Stimulated activated memory B cell treated with anti-CD40 and anti-IgM and Interleukin-4, amounts not matched to agents 10 μg/mL and 1 μg/mL and 100 μg/mL, for 72 hours (primary cell): ENCODE measurements at regions not wholly inside any gene's neighbourhood (a gene's known extent, or its start where the extent isn't known, plus 50 kb on each side); places are given as distances from the start of the nearest gene placed in this dataset.

Experiments
- ATAC-seq: fragments of 150-1000 bp; cut with Tn5 transposase; 2 replicates; pipeline ENCODE4 v1.10.0; 2021
- H3K27ac Mint-ChIP-seq: one replicate; pipeline ENCODE4 v1.8.0; 2022; ENCODE audit warnings: mild to moderate bottlenecking, mixed read lengths
- H3K27me3 Mint-ChIP-seq: one replicate; pipeline ENCODE4 v1.8.0; 2022; ENCODE audit warnings: mixed read lengths
- H3K36me3 Mint-ChIP-seq: one replicate; pipeline ENCODE4 v1.8.0; 2022; ENCODE audit warnings: mixed read lengths
- H3K4me1 Mint-ChIP-seq: one replicate; pipeline ENCODE4 v1.8.0; 2022; ENCODE audit warnings: mixed read lengths
- H3K4me3 Mint-ChIP-seq: one replicate; pipeline ENCODE4 v1.8.0; 2022; ENCODE audit warnings: mild to moderate bottlenecking, moderate library complexity, mixed read lengths
- H3K9me3 Mint-ChIP-seq: one replicate; pipeline ENCODE4 v1.8.0; 2022; ENCODE audit warnings: mixed read lengths

DNA sequence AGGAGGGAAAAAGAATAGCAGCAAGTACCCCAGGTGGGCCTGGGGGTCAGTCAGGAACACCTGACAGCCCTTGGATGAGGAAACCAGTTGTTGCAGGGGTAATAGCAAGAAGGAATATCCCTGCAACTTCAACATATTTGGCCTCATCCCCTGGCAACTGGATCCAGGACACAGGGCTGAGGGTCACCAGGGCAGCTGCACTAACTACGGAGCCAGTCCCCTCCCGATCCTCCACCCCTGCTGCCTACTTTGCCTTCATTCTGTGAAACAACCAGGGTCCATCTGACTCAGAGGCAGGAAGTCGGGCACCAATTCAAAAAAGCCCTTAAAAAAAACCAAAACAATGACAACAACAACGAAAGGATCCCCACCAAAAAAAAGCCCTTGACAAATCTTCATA, 52.9 kb downstream of the FRMPD3 start:
- Mint-ChIP-seq H3K9me3 (no peaks in the 10 kb centered on the region), H3K36me3 (no peaks in the 10 kb centered on the region), H3K4me1 (no peaks in the 10 kb centered on the region), H3K27ac (no peak overlapping the region), H3K4me3 (no peak overlapping the region), H3K27me3 (peaks cover 37% of the 10 kb centered on the region)
- no peak for ATAC-seq

- no peaks in the 10 kb centered on the region for H3K36me3 Mint-ChIP-seq
- no peak for ATAC-seq
- H3K4me3 Mint-ChIP-seq = no peak overlapping the region
- H3K9me3 Mint-ChIP-seq = no peaks in the 10 kb centered on the region
- no peak overlapping the region for H3K27ac Mint-ChIP-seq
- H3K27me3 Mint-ChIP-seq = peaks cover 48% of the 10 kb centered on the region
- no peaks in the 10 kb centered on the region for H3K4me1 Mint-ChIP-seq
Observed at GRCh38 chrX:107504006-107504405, 54.6 kb downstream of the FRMPD3 start.

DNA sequence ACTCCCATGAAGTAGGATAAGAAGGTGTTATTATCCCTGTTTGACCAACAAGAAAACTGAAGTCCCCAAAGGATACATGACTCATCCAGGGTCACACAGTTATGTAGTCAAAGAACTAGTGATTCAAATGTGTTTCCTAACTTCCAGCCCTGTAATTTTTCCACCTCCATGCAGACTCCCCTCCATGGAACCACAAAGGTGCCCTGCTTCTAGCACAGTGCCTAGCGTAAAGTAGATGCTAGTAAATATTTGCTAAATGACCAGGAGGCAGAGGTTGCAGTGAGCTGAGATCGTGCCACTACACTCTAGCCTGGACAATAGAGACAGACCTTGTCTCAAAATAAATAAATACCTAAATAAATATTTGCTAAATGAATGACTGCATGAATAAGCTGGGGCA, 55.8 kb downstream of the FRMPD3 start:
- H3K4me1 Mint-ChIP-seq = no peaks in the 10 kb centered on the region
- peaks cover 54% of the 10 kb centered on the region for H3K27me3 Mint-ChIP-seq
- H3K36me3 Mint-ChIP-seq = no peaks in the 10 kb centered on the region
- ATAC-seq = no peak
- H3K9me3 Mint-ChIP-seq = no peaks in the 10 kb centered on the region
- H3K27ac Mint-ChIP-seq = no peak overlapping the region
- no peak overlapping the region for H3K4me3 Mint-ChIP-seq

- H3K9me3 Mint-ChIP-seq = no peaks in the 10 kb centered on the region
- no peak overlapping the region for H3K27ac Mint-ChIP-seq
- ATAC-seq = no peak
- H3K4me1 Mint-ChIP-seq = no peaks in the 10 kb centered on the region
- H3K36me3 Mint-ChIP-seq = no peaks in the 10 kb centered on the region
- no peak overlapping the region for H3K4me3 Mint-ChIP-seq
- peaks cover 54% of the 10 kb centered on the region for H3K27me3 Mint-ChIP-seq
Observed at GRCh38 chrX:107506596-107507031, 57.2 kb downstream of the FRMPD3 start.

DNA sequence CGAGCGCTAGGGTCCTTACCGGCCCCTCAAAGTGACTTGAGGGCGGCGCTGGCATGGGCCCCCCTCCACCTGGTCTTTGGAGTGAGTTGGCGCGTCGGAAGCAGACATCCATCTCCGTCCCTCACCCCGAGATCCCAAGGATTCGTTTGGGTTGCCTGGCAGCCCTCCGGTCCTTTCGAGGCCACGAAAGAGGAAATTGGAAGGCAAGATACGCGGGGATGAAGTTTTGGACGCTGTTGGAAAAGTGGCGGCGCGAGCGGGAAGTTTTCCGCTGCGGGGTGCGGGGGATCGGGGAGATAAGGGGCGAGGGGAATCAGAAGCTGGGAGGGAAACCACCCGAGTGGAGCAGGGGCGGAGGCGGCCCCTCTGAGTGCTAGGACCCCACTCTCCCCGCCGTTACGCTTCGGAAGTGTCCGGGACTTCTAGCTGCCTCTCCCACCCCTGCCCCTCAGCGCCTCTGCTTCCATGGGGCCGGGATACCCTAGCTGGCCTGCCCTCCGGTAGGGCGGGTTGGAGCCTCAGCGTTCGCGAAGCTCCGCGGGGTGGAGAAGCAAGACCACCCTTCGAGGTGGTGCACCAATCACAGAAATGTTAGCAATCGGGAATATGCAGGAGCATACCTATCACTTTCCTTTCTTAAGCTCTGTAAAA, 57.8 kb downstream of the FRMPD3 start:
- H3K36me3 Mint-ChIP-seq = no peaks in the 10 kb centered on the region
- no peak overlapping the region for H3K27ac Mint-ChIP-seq
- no peaks in the 10 kb centered on the region for H3K4me1 Mint-ChIP-seq
- peak overlapping the region; percentile 21 for H3K4me3 Mint-ChIP-seq
- peaks cover 58% of the 10 kb centered on the region for H3K27me3 Mint-ChIP-seq
- no peak for ATAC-seq
- no peaks in the 10 kb centered on the region for H3K9me3 Mint-ChIP-seq

DNA sequence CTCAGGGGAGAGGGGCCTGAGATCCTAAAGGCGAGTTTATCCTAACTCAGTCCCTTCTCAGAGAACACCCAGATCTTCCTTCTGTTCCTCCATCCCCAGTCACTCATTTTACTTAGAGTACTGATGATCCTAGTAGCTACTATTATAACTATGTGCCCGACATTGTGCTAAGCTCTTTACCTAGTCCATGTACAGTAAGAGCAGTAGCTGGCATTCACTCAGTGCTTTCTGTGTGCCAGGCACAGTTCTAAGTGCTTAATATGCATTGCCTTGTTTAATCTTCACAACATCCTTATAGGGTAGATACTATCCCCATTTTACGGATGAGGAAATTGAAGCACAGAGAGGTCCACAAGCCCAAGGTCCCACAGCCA, 58.3 kb downstream of the FRMPD3 start:
- no peaks in the 10 kb centered on the region for H3K36me3 Mint-ChIP-seq
- H3K4me1 Mint-ChIP-seq = no peaks in the 10 kb centered on the region
- H3K27ac Mint-ChIP-seq = no peak overlapping the region
- H3K4me3 Mint-ChIP-seq = no peak overlapping the region
- H3K27me3 Mint-ChIP-seq = peaks cover 63% of the 10 kb centered on the region
- H3K9me3 Mint-ChIP-seq = no peaks in the 10 kb centered on the region
- no peak for ATAC-seq

DNA sequence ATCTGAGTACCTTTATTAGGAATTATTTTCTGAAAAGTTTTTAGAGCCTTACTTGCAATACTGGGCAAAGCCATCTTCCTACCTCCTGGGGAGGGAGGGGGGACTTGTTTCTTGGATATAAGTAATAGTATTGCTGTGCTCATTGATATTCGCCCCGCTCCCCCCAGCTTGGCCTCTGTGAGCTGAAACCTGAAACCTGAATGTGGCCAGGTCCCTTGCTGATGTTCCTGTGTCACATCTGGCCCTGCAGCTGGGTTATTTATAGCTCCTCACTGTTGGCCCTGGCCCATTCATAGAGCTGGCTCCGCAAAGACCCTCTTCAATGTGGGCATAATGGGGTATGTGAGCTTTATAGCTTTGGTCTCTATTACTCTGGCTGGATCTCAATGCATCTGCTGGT, 59.5 kb downstream of the FRMPD3 start:
- H3K9me3 Mint-ChIP-seq = no peaks in the 10 kb centered on the region
- H3K36me3 Mint-ChIP-seq = no peaks in the 10 kb centered on the region
- H3K27ac Mint-ChIP-seq = no peak overlapping the region
- no peak overlapping the region for H3K4me3 Mint-ChIP-seq
- peaks cover 62% of the 10 kb centered on the region for H3K27me3 Mint-ChIP-seq
- no peaks in the 10 kb centered on the region for H3K4me1 Mint-ChIP-seq
- ATAC-seq = no peak

DNA sequence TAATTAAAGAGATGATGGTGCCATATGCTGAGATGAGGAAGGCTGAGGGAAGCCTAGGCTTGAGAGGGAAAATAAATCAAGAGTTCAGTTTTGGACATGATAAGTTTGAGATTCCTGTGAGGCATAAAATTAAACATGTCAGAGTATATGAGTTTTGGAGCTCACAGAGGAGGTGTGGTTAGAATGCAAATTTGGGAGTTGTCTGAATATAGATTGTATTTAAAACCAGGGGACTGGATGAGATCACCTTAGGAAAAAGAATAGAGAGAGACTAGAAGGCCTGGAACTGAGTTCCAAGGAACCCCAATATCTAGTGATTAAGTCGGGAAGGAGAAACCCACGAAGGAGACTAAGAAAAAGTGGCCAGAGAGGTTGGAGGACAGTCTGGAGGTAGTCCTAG, 65.5 kb downstream of the FRMPD3 start:
- ATAC-seq = no peak
- Mint-ChIP-seq H3K36me3 (no peaks in the 10 kb centered on the region), H3K27ac (no peak overlapping the region), H3K9me3 (peaks cover 9% of the 10 kb centered on the region), H3K4me3 (no peak overlapping the region), H3K4me1 (no peaks in the 10 kb centered on the region), H3K27me3 (peaks cover 52% of the 10 kb centered on the region)

- no peak for ATAC-seq
- peaks cover 5% of the 10 kb centered on the region for H3K9me3 Mint-ChIP-seq
- H3K4me3 Mint-ChIP-seq = no peak overlapping the region
- no peaks in the 10 kb centered on the region for H3K36me3 Mint-ChIP-seq
- no peak overlapping the region for H3K27ac Mint-ChIP-seq
- H3K4me1 Mint-ChIP-seq = no peaks in the 10 kb centered on the region
- peaks cover 16% of the 10 kb centered on the region for H3K27me3 Mint-ChIP-seq
Observed at GRCh38 chrX:107521877-107522586, 72.6 kb downstream of the FRMPD3 start.

DNA sequence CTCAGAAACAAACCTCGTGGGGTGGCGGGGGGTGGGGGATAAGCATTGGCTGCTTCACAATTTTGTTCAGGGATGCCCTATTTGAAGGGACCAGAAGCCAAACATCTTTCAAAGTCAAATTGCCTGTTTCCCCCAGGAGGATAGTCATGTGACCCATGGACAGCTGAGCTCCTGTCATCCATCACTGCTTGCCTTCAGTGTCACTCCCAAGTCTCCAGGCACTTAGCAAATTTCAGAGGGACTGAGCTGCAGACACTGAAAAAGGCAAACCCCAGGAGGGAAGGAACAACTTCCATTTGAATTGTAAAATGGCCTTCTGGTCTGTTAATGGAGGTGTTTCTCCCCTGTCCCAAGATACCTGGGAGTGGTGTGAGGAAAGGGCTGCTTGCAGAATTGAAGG, 73.4 kb downstream of the FRMPD3 start:
- H3K36me3 Mint-ChIP-seq = no peaks in the 10 kb centered on the region
- no peak overlapping the region for H3K4me3 Mint-ChIP-seq
- H3K27ac Mint-ChIP-seq = no peak overlapping the region
- peaks cover 7% of the 10 kb centered on the region for H3K27me3 Mint-ChIP-seq
- no peak for ATAC-seq
- peaks cover 3% of the 10 kb centered on the region for H3K9me3 Mint-ChIP-seq
- H3K4me1 Mint-ChIP-seq = no peaks in the 10 kb centered on the region

DNA sequence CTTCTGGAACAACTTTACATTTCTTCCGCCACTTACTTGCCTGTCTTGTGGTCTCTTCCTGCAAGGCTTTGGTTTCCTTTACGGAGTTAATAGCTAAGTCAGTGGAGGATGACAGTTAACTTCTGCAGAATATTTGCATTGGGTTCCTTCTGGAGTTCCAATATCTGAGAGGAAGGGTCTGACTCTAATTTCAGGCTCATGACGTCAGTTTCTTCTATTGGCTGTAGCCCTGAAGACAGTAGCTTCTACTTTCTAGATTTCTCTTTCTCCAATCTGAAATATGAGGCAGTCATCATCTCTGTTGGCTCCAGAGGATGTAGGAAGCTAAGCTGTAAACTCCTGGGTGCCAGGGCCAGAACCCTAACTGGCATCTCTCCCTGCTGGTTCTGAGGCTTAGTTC, 76.7 kb downstream of the FRMPD3 start:
- no peaks in the 10 kb centered on the region for H3K4me1 Mint-ChIP-seq
- ATAC-seq = no peak
- H3K36me3 Mint-ChIP-seq = no peaks in the 10 kb centered on the region
- H3K27me3 Mint-ChIP-seq = no peaks in the 10 kb centered on the region
- no peaks in the 10 kb centered on the region for H3K9me3 Mint-ChIP-seq
- H3K4me3 Mint-ChIP-seq = no peak overlapping the region
- H3K27ac Mint-ChIP-seq = no peak overlapping the region

- H3K4me3 Mint-ChIP-seq = no peak overlapping the region
Observed at GRCh38 chrX:107530141-107530540, 80.7 kb downstream of the FRMPD3 start.

DNA sequence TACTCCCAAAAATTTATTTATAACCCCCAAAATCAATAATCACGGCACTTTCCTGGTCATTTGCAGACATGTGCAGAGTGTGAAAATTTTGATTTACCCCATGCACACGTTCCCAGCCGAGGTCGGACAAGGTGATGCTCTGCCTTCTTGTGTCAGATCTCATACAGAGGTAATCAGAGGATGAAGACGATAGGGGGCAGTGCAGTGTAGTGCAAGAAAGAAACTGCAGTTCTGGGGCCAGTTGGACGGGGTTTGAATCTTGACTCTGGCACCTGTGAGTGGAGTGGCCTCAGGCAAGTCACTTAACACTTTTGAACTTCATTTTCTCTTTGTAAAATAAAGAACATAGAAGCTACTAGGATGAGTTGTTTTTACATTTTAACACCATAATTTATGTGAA, 88.4 kb downstream of the FRMPD3 start:
- Mint-ChIP-seq H3K27ac (no peak overlapping the region), H3K4me1 (no peaks in the 10 kb centered on the region), H3K36me3 (no peaks in the 10 kb centered on the region), H3K9me3 (no peaks in the 10 kb centered on the region), H3K4me3 (no peak overlapping the region), H3K27me3 (no peaks in the 10 kb centered on the region)
- ATAC-seq = no peak

More at GRCh38 chrX:107530141-107530540, 80.7 kb downstream of the FRMPD3 start:
- Mint-ChIP-seq H3K27ac (no peak overlapping the region), H3K4me1 (no peaks in the 10 kb centered on the region), H3K9me3 (no peaks in the 10 kb centered on the region), H3K27me3 (no peaks in the 10 kb centered on the region), H3K36me3 (no peaks in the 10 kb centered on the region)
- ATAC-seq = no peak

DNA sequence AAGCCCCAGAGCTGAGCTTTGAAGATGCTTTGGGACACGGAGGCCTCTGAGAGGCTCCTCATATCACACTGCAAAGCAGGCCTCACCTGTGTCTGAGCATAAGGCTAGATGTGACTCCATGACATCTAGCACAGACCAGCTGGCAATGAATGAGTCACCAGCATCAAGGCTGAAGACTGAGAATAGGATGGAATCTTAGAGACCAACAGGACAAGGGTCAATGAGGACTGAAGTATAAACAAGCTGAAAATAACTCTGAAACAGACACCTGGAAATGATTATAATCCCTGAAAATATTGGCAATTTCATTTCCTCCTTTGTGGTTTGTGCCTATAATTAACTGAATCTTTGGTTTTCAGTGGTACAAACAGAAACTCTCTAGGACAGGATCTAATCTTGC, 87.1 kb upstream of the PRPS1 start:
- Mint-ChIP-seq H3K9me3 (no peaks in the 10 kb centered on the region), H3K4me1 (no peaks in the 10 kb centered on the region), H3K27me3 (no peaks in the 10 kb centered on the region), H3K27ac (no peak overlapping the region), H3K4me3 (no peak overlapping the region), H3K36me3 (no peaks in the 10 kb centered on the region)
- ATAC-seq = no peak

DNA sequence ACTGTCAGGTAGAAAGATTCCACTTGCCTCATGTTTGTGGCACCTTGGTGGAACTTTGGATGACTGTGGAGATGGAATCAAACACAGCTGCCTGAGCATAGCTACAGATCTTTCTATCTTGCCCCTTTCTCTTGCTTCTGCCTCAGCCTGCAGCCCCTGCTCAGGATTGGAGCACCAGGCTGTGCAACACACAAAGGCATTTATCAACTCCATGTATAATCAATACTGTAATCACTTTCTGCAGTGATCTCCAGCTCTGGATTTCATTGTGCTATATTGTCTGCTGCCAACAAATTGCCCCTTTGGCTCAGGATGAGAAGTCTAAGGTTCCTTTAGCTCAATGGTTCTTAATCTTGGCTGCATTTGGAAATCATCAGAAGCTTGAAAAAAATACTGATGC, 86.3 kb upstream of the PRPS1 start:
- ATAC-seq = no peak
- Mint-ChIP-seq H3K4me3 (no peak overlapping the region), H3K36me3 (no peaks in the 10 kb centered on the region), H3K27me3 (no peaks in the 10 kb centered on the region), H3K9me3 (no peaks in the 10 kb centered on the region), H3K4me1 (no peaks in the 10 kb centered on the region), H3K27ac (no peak overlapping the region)

- no peak for ATAC-seq
- no peak overlapping the region for H3K4me3 Mint-ChIP-seq
Observed at GRCh38 chrX:107542500-107542899, 85.8 kb upstream of the PRPS1 start.

More at GRCh38 chrX:107542500-107542899, 85.8 kb upstream of the PRPS1 start:
- Mint-ChIP-seq H3K36me3 (no peaks in the 10 kb centered on the region), H3K4me1 (no peaks in the 10 kb centered on the region), H3K27me3 (no peaks in the 10 kb centered on the region), H3K27ac (no peak overlapping the region), H3K9me3 (no peaks in the 10 kb centered on the region)
